Osteocyte (in vitro differentiated cells): ENCODE measurements at regions not wholly inside any gene's neighbourhood (a gene's known extent, or its start where the extent isn't known, plus 50 kb on each side); places are given as distances from the start of the nearest gene placed in this dataset.

Experiments used
- DNase-seq: peaks from one replicate; pipeline ENCODE4 v3.0.0; 2021; ENCODE audit warnings: mixed read lengths; ENCODE audit not compliant: unreplicated experiment; ENCODE audit errors: extremely low spot score
- H3K27ac Mint-ChIP-seq: one replicate; pipeline ENCODE4 v1.8.0; 2021; ENCODE audit warnings: mild to moderate bottlenecking, mixed read lengths; ENCODE audit not compliant: unreplicated experiment
- H3K27me3 Mint-ChIP-seq: one replicate; pipeline ENCODE4 v1.8.0; 2021; ENCODE audit warnings: mixed read lengths; ENCODE audit not compliant: unreplicated experiment
- H3K36me3 Mint-ChIP-seq: one replicate; pipeline ENCODE4 v1.8.0; 2021; ENCODE audit warnings: mixed read lengths; ENCODE audit not compliant: unreplicated experiment
- H3K4me1 Mint-ChIP-seq: one replicate; pipeline ENCODE4 v1.8.0; 2021; ENCODE audit warnings: mixed read lengths; ENCODE audit not compliant: unreplicated experiment
- H3K4me3 Mint-ChIP-seq: one replicate; pipeline ENCODE4 v1.8.0; 2021; ENCODE audit warnings: mild to moderate bottlenecking, moderate library complexity, mixed read lengths; ENCODE audit not compliant: unreplicated experiment
- H3K9me3 Mint-ChIP-seq: one replicate; pipeline ENCODE4 v1.8.0; 2021; ENCODE audit warnings: mixed read lengths; ENCODE audit not compliant: unreplicated experiment
- TF ChIP-seq, protein P1 (sequence below): fragments of 200-600 bp; sonication (generic); IDR thresholded peaks from 2 replicates; pipeline ENCODE4 v1.5.0; 2021; ENCODE audit warnings: antibody characterized with exemption, mild to moderate bottlenecking, moderate library complexity

DNA sequence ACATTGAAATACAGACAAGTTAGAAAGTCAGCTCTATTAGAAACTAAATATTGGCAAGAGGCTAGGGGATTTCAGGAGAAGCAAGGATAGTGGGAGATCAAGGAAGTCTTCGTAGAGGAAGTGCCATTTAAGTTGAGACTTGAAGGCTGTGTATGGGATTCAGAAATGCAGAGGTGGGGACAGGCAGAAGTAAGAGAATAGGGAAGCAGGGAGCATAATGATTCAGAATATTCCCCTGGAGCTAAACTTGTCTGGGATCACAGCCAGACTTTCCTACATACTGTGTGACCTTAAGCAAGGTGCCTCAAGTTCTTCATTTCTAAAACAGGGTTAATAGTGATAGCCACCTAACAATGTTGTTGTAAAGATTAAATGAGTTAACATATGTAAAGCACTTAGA, 108.8 kb downstream of the DDIT4L start:
- H3K27me3 Mint-ChIP-seq, result no peaks in the 10 kb centered on the region
- no peaks in the 10 kb centered on the region for H3K9me3 Mint-ChIP-seq
- H3K36me3 Mint-ChIP-seq, result no peaks in the 10 kb centered on the region
- DNase-seq, result no peak
- H3K4me3 Mint-ChIP-seq, result no peak overlapping the region
- H3K4me1 Mint-ChIP-seq, result peaks cover 11% of the 10 kb centered on the region
- H3K27ac Mint-ChIP-seq, result no peak overlapping the region
- TF ChIP-seq, protein P1, sequence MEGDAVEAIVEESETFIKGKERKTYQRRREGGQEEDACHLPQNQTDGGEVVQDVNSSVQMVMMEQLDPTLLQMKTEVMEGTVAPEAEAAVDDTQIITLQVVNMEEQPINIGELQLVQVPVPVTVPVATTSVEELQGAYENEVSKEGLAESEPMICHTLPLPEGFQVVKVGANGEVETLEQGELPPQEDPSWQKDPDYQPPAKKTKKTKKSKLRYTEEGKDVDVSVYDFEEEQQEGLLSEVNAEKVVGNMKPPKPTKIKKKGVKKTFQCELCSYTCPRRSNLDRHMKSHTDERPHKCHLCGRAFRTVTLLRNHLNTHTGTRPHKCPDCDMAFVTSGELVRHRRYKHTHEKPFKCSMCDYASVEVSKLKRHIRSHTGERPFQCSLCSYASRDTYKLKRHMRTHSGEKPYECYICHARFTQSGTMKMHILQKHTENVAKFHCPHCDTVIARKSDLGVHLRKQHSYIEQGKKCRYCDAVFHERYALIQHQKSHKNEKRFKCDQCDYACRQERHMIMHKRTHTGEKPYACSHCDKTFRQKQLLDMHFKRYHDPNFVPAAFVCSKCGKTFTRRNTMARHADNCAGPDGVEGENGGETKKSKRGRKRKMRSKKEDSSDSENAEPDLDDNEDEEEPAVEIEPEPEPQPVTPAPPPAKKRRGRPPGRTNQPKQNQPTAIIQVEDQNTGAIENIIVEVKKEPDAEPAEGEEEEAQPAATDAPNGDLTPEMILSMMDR, result no peak

DNA sequence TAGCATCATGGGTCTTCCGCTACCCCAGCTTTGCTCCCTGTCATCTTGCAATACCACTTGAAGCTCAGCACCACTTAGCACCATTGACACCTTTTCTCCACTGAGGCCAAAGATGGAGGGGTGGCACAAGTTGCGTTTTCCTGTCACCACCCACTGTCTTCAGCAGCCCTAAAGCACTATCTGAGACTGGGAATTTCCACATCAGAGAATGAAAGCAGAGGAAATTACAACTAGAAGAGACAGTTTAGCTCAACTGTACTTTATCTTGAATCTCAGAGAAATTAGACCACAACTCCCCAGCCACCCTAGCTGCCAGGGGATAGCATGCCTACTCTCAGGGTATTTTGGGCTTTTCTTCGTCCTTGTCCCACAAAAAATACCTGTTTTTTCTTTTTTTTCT, 111.0 kb downstream of the DDIT4L start:
- no peaks in the 10 kb centered on the region for H3K36me3 Mint-ChIP-seq
- peaks cover 4% of the 10 kb centered on the region for H3K27me3 Mint-ChIP-seq
- no peak overlapping the region for H3K27ac Mint-ChIP-seq
- H3K4me1 Mint-ChIP-seq, result peaks cover 7% of the 10 kb centered on the region
- no peak for DNase-seq
- TF ChIP-seq, protein P1, result no peak
- H3K4me3 Mint-ChIP-seq, result no peak overlapping the region
- H3K9me3 Mint-ChIP-seq, result no peaks in the 10 kb centered on the region

DNA sequence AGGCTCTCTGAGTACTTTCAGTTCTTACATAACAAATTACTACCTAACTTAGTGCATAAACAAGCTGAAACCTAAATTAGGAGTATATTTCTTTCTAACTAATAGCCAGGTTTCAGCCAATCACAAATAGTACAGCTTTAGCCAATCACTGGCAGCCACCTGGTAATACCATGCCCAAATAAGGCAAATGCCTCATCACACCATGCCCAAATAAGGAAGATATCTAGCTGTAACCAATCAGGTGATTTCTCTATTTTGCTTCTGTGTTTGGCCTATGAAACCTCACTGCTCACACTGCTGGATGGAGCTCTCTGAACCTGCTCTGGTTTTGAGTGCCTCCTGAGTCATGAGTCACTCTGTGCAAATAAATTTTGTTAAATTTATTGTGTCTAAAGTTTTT, 113.5 kb downstream of the DDIT4L start:
- H3K4me1 Mint-ChIP-seq, result peaks cover 7% of the 10 kb centered on the region
- no peaks in the 10 kb centered on the region for H3K36me3 Mint-ChIP-seq
- H3K27ac Mint-ChIP-seq, result no peak overlapping the region
- peaks cover 4% of the 10 kb centered on the region for H3K27me3 Mint-ChIP-seq
- H3K9me3 Mint-ChIP-seq, result no peaks in the 10 kb centered on the region
- DNase-seq, result no peak
- H3K4me3 Mint-ChIP-seq, result no peak overlapping the region
- TF ChIP-seq, protein P1, result no peak

DNA sequence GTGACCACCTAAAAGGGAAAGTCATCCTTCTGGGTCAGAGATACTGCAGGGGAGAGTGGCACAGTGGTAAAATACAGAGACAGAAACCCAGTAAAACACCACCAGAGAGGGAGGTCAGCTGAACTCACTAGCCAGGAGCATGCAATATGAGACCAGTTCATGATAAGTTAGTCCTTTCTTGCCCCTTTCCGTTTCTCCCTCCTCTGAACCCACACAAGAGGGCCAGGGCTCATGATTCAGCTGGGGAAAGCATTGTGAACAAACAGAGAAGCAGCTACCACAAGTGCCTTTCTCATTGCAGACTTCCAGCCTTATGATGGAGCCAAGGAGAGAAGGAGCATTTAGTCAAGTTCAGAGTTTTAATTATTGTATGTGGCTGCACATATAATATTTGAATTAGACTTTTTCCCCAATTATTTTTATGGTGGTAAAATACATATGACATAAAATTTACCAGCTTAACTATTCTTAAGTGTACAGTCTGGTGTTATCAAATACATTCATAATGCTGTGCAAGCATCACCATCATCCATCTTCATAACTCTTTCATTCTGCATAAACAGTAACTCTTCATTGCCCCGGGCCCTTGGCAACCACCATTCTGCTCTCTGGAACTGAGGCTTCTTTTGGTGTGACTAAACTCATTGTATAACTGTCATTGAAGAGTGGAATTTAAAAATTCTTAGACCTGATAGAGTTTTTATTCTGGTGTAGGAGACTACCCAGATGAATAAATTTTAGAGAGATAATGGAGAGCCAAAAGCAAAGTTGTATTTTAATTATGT, 114.6 kb downstream of the DDIT4L start:
- H3K36me3 Mint-ChIP-seq, result no peaks in the 10 kb centered on the region
- TF ChIP-seq, protein P1, result no peak
- no peak for DNase-seq
- peaks cover 4% of the 10 kb centered on the region for H3K27me3 Mint-ChIP-seq
- no peak overlapping the region for H3K27ac Mint-ChIP-seq
- H3K4me1 Mint-ChIP-seq, result peaks cover 3% of the 10 kb centered on the region
- H3K9me3 Mint-ChIP-seq, result no peaks in the 10 kb centered on the region
- H3K4me3 Mint-ChIP-seq, result no peak overlapping the region

DNA sequence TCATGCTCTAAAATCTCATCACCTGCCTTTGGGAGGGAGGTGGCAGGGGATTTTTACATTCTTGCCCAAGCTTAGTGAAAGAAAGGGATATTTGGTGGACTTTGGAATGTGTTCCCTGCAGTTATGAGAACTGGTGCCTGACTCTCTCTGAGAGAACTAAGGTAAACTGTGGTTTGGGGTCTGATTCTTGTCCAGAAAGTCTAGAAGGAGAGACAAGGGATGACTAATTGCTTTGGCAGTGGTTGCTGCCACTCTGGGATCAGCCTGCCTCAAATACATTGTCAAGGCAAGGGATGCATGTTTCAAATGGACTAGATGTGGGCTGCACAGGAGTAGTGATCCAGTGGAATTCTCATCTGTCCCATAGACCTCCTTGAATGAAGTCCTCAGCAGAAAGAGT, 115.2 kb downstream of the DDIT4L start:
- Mint-ChIP-seq H3K27me3 (peaks cover 4% of the 10 kb centered on the region), H3K27ac (no peak overlapping the region), H3K4me1 (peaks cover 3% of the 10 kb centered on the region), H3K36me3 (no peaks in the 10 kb centered on the region), H3K4me3 (no peak overlapping the region), H3K9me3 (no peaks in the 10 kb centered on the region)
- TF ChIP-seq, protein P1, result no peak
- no peak for DNase-seq
